Astrocyte of the spinal cord (primary cell): ENCODE measurements at regions not wholly inside any gene's neighbourhood (a gene's known extent, or its start where the extent isn't known, plus 50 kb on each side); places are given as distances from the start of the nearest gene placed in this dataset.

Source experiments
- DNase-seq: peaks from one replicate; pipeline ENCODE4 v3.0.0; 2011; ENCODE audit warnings: low read depth, low spot score
- H3K4me3 ChIP-seq: 2 replicates; pipeline ENCODE4 v1.5.1; 2011; ENCODE audit warnings: low read depth, mild to moderate bottlenecking, low read length, moderate library complexity
- in situ Hi-C: cut with HindIII; loops from 2 replicates; pipeline ENCODE4 v1.10.0; 2017; ENCODE audit warnings: low sequenced_read_pairs
- TF ChIP-seq, protein P1 (sequence below): IDR thresholded peaks from 2 replicates; pipeline ENCODE4 v1.5.1; 2012; ENCODE audit warnings: low read depth, mild to moderate bottlenecking, low read length, inconsistent platforms

DNA sequence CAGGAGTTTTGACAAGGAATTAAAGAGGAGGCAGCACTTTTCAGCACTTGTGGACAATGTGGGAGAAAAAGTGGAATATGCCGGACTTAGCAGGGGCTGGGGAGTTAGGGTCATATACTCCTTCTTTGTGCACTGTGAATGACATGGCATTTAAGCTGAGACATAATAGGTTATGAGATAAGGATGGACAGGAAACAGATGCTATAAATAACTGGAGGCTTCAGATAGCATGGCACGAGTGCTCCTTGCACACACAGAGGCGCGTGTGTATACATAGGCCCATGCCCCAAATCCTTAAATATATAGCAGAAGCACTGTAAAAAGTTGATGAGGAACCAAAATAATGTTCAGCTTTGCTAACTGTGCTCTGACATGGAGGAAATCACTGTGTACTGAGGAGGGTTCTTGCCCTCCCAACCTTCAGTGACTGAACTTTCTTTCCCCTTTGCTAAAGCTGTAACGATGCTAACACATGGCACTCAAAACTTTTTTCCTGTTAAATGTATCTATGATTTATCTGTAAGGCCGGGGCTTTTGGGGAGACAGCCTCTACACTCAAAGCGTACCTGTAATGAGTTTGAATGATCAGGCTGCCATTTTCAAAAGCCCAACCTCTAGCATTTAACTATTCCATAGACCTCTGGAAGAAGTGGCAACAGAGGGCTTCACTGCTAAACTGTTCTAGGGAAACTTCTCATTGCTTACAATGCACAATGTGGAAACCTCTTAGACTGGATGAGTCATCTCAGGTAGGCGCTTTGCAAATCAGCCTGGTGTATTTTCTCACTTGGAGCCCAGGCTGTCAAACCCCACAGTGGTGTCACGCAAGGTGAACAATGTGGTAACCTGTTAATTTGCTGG is 784.6 kb downstream of the NR2F2 start:
- TF ChIP-seq, protein P1, sequence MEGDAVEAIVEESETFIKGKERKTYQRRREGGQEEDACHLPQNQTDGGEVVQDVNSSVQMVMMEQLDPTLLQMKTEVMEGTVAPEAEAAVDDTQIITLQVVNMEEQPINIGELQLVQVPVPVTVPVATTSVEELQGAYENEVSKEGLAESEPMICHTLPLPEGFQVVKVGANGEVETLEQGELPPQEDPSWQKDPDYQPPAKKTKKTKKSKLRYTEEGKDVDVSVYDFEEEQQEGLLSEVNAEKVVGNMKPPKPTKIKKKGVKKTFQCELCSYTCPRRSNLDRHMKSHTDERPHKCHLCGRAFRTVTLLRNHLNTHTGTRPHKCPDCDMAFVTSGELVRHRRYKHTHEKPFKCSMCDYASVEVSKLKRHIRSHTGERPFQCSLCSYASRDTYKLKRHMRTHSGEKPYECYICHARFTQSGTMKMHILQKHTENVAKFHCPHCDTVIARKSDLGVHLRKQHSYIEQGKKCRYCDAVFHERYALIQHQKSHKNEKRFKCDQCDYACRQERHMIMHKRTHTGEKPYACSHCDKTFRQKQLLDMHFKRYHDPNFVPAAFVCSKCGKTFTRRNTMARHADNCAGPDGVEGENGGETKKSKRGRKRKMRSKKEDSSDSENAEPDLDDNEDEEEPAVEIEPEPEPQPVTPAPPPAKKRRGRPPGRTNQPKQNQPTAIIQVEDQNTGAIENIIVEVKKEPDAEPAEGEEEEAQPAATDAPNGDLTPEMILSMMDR = no peak
- H3K4me3 ChIP-seq = no peak overlapping the region
- in situ Hi-C loops = no loop called here
- DNase-seq = no peak

DNA sequence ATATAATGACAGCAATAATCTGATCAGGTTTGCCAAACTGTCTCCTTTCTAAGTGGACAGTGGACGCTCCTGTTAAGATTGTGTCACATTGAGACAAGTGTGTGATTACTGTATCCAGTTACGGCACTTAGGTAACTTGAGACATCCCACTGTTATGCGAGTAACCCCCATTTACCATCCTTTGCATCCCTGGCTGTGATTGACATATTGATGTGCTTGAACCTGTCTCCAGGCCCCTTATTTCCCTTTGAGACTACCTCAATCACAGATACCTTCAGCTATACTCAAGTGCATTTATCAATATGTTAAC is 785.2 kb downstream of the NR2F2 start:
- no peak for DNase-seq
- in situ Hi-C loops = no loop called here
- no peak overlapping the region for H3K4me3 ChIP-seq
- TF ChIP-seq, protein P1 = no peak

DNA sequence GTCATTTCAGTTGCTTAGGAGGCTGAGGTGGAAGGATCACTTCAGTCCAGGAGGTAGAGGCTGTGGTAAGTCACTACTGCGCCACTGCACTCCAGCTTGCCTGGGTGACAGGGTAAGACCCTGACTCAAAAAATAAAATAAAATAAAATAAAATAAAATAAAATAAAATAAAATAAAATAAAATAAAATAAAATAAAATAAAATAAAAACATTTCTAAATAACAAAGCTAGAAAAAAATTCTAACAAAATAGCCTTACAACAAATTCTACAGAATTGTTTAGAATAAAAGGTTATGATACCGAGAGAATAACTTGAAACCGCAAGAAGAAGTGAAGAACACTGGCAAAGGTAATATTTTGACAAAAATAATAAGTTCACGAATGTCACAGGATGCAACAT is 794.3 kb downstream of the NR2F2 start:
- no peak for DNase-seq
- no peak overlapping the region for H3K4me3 ChIP-seq
- TF ChIP-seq, protein P1 = no peak
- in situ Hi-C loops = no loop called here

DNA sequence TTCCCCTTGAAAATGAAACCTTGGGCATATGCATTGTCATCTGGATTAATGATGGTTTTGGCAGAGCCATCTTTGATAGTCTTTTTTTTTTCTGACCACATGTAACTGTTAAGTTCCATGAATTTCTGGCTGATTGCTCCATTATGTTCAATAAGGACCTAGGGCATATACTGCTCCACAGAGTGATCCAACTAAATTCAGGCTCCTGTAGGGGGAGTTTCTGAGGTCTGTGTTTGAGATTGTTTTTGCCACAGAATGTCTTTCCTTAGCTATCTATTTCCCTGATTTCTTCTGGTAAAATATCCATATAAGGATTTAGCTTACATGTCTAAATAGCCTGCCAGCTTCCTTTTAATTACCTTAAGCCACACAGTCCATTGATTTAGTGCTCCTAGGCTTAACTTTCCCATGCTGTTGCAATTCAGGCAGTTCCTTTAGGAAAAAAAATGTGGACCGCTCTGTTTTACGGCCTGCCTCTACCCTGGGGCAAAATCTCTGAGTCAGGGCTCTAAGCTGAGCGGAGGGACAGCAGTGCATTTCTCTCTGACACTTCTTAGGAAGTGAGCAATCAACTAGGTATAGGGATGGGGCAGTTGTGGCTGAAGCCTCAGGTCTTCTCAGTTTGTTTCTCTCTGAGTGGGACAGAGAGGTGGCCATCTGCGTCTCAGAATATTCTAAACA is 796.2 kb downstream of the NR2F2 start:
- TF ChIP-seq, protein P1 = no peak
- no peak overlapping the region for H3K4me3 ChIP-seq
- in situ Hi-C loops = no loop called here
- no peak for DNase-seq

DNA sequence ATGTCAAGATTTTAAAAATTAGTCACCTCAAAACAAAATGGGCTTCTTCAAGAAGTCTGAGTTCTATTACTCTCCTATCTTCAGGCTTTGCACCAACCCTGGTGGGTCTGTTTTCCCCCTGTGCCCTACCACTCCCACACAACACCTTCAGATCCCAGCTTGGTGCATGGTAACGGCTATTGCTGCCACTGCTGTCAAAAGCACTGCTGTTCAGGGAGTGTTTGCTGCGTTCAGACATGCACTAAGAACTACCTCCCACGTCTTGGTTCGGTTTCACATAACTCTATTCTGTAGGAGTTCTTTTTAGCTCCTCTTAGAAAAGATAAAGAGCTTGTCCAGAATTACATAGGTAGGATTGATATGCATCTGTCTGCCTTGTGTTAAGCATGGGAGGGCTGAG is 799.2 kb downstream of the NR2F2 start:
- DNase-seq = no peak
- in situ Hi-C loops = no loop called here
- H3K4me3 ChIP-seq = no peak overlapping the region
- TF ChIP-seq, protein P1 = no peak

DNA sequence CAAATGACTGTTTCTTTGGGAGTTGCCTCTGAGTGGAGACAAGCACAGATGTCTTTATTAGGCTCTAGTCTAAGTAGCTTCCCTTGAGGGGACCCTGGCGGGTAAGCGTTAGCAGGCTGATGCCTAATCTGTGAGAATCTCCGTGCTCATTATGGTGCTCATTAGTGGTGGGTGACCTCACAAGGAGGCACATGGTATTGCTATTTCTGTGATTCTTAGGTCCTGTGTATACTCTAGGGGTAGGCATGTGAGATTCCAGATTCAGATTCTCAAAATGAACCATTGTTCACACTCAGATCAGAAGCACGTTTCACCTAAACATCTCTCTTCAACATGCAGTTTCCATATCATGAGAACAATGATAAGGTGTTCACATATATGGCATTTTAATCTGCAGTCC is 809.7 kb downstream of the NR2F2 start:
- H3K4me3 ChIP-seq = no peak overlapping the region
- DNase-seq = no peak
- TF ChIP-seq, protein P1 = no peak
- in situ Hi-C loops = no loop called here
